C4-2B (cell line): ENCODE measurements at regions not wholly inside any gene's neighbourhood (a gene's known extent, or its start where the extent isn't known, plus 50 kb on each side); places are given as distances from the start of the nearest gene placed in this dataset.

Experiments
- CTCF ChIP-seq: fragments of 450-650 bp; conservative IDR thresholded peaks from 2 replicates; pipeline ENCODE4 v1.5.1; 2017; ENCODE audit warnings: mild to moderate bottlenecking
- ZFX ChIP-seq: fragments of 450-650 bp; IDR thresholded peaks from 2 replicates; pipeline ENCODE4 v1.6.1; 2017

- TF ChIP-seq CTCF (no peak), ZFX (no peak)
These were observed 245.5 kb upstream of the PARD3B start for GRCh38 chr2:204299766-204300165.
